Loucy (cell line): ENCODE measurements at regions not wholly inside any gene's neighbourhood (a gene's known extent, or its start where the extent isn't known, plus 50 kb on each side); places are given as distances from the start of the nearest gene placed in this dataset.

ENCODE experiments used
- H2AFZ ChIP-seq: fragments of 200-600 bp; sonication (generic); 2 replicates; pipeline ENCODE4 v1.6.0; 2016; ENCODE audit warnings: antibody characterized with exemption, mild to moderate bottlenecking, low read length, moderate library complexity
- H3F3A ChIP-seq: fragments of 200-600 bp; 2 replicates; pipeline ENCODE4 v1.6.0; 2016; ENCODE audit warnings: antibody characterized with exemption, low read depth, mild to moderate bottlenecking
- H3K27me3 ChIP-seq: fragments of 200-600 bp; sonication (generic); 2 replicates; pipeline ENCODE4 v1.6.1; 2014; ENCODE audit warnings: low read length, mild to moderate bottlenecking; ENCODE audit not compliant: insufficient read depth, poor library complexity, severe bottlenecking
- H3K36me3 ChIP-seq: fragments of 200-600 bp; sonication (generic); 2 replicates; pipeline ENCODE4 v1.6.1; 2016; ENCODE audit warnings: low read length; ENCODE audit not compliant: insufficient read depth
- H3K4me1 ChIP-seq: fragments of 200-600 bp; sonication (generic); 2 replicates; pipeline ENCODE4 v1.5.1; 2014; ENCODE audit warnings: low read length, mild to moderate bottlenecking; ENCODE audit not compliant: insufficient read depth, poor library complexity, severe bottlenecking
- H3K4me2 ChIP-seq: fragments of 200-600 bp; sonication (generic); 2 replicates; pipeline ENCODE4 v1.6.0; 2014; ENCODE audit warnings: antibody characterized with exemption, low read length, low read depth, mild to moderate bottlenecking; ENCODE audit not compliant: poor library complexity, severe bottlenecking
- H3K4me3 ChIP-seq: fragments of 200-600 bp; sonication (generic); 2 replicates; pipeline ENCODE4 v1.5.1; 2014; ENCODE audit warnings: low read length, mild to moderate bottlenecking, mixed read lengths; ENCODE audit not compliant: poor library complexity, severe bottlenecking
- H3K79me2 ChIP-seq: fragments of 200-600 bp; sonication (generic); 2 replicates; pipeline ENCODE4 v1.6.1; 2014; ENCODE audit warnings: low read length; ENCODE audit not compliant: insufficient read depth
- H3K9ac ChIP-seq: fragments of 200-600 bp; sonication (generic); 2 replicates; pipeline ENCODE4 v1.6.0; 2014; ENCODE audit warnings: mild to moderate bottlenecking, low read depth, low read length, moderate library complexity; ENCODE audit not compliant: poor library complexity, severe bottlenecking
- H3K9me2 ChIP-seq: fragments of 200-600 bp; sonication (generic); replicated peaks from 2 replicates; pipeline ENCODE4 v1.6.1; 2016; ENCODE audit warnings: low read depth, low read length, mixed read lengths
- H3K9me3 ChIP-seq: fragments of 200-600 bp; sonication (generic); 2 replicates; pipeline ENCODE4 v1.6.1; 2014; ENCODE audit warnings: mild to moderate bottlenecking, antibody characterized with exemption, low read length, low read depth; ENCODE audit not compliant: insufficient read depth
- H4K20me1 ChIP-seq: fragments of 200-600 bp; sonication (generic); 2 replicates; pipeline ENCODE4 v1.6.0; 2014; ENCODE audit warnings: antibody characterized with exemption, low read length, mild to moderate bottlenecking; ENCODE audit not compliant: insufficient read depth, poor library complexity, severe bottlenecking
- EZH2phosphoT487 ChIP-seq: fragments of 200-600 bp; IDR thresholded peaks from 2 replicates; pipeline ENCODE4 v1.6.1; 2018; ENCODE audit warnings: antibody characterized with exemption, mild to moderate bottlenecking, moderate library complexity, borderline replicate concordance
- TF ChIP-seq, protein P1 (sequence below): fragments of 200-600 bp; sonication (generic); conservative IDR thresholded peaks from 2 replicates; pipeline ENCODE4 v1.5.1; 2014; ENCODE audit warnings: mild to moderate bottlenecking, antibody characterized with exemption, low read length

DNA sequence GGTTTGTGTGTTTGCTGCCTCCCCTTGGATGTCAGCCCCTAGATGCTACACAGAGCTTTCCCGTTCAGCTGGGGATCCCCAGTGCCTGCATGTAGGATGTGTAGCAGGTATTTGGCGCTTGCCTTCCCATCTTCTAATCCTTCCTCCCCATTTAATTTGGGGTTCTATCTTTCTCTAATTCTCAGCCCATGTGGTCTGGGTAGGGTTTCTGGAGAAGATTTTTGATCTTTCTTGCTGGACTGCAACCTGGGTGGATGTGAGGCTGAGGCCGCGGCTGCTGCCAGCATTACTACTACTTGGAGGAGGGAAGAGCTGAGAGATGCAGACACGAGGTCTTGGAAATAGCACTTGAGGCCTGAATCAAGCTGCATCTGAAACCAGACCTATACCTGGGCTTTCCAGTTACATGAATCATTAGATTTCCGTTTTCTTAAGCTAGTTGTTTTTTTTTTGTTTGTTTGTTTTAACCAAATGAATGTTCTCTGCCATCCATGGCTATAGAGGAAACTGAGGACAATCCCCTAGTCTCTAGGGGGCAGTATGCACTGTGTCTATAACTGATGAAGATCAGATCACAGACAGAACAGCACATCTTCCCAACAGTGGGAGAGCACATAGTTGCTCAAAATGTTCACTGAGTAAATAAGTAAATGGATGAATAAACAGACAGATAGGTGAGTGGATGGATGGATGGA, 178.6 kb downstream of the FGF18 start:
- H3K79me2 ChIP-seq = no peaks in the 10 kb centered on the region
- H3K27me3 ChIP-seq = no peaks in the 10 kb centered on the region
- H3K4me1 ChIP-seq = peaks cover 5% of the 10 kb centered on the region
- no peaks in the 10 kb centered on the region for H3K9me3 ChIP-seq
- no peak overlapping the region for H3K9ac ChIP-seq
- no peaks in the 10 kb centered on the region for H3F3A ChIP-seq
- no peak overlapping the region for H3K4me2 ChIP-seq
- no peak overlapping the region for H3K4me3 ChIP-seq
- no peaks in the 10 kb centered on the region for H3K9me2 ChIP-seq
- TF ChIP-seq EZH2phosphoT487 = no peak
- TF ChIP-seq, protein P1, sequence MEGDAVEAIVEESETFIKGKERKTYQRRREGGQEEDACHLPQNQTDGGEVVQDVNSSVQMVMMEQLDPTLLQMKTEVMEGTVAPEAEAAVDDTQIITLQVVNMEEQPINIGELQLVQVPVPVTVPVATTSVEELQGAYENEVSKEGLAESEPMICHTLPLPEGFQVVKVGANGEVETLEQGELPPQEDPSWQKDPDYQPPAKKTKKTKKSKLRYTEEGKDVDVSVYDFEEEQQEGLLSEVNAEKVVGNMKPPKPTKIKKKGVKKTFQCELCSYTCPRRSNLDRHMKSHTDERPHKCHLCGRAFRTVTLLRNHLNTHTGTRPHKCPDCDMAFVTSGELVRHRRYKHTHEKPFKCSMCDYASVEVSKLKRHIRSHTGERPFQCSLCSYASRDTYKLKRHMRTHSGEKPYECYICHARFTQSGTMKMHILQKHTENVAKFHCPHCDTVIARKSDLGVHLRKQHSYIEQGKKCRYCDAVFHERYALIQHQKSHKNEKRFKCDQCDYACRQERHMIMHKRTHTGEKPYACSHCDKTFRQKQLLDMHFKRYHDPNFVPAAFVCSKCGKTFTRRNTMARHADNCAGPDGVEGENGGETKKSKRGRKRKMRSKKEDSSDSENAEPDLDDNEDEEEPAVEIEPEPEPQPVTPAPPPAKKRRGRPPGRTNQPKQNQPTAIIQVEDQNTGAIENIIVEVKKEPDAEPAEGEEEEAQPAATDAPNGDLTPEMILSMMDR = peak; percentile 57
- H2AFZ ChIP-seq = no peak overlapping the region
- H4K20me1 ChIP-seq = no peaks in the 10 kb centered on the region
- no peaks in the 10 kb centered on the region for H3K36me3 ChIP-seq

DNA sequence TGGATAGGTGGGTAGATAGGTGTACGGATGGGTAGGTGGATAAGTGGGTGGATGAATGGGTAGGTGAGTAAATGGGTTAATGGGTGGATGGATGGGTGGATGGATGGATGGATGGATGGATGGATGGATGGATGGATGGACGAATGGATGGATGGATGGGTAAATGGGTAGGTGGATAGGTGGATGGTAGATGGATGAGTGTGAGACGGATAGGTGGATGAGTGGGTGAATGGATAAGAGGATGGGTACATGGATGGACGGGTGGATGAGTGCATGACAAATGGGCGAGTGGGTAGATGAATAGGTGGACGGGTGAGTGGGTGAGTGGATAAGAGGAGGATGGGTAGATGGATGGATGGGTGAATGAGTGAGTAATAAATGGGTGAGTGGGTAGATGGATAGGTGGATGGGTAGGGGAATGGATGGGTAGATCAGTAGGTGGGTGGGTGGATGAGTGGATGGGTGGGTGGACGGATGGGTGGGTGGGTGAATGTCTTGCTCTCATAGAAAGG, 179.2 kb downstream of the FGF18 start:
- no peak overlapping the region for H3K4me2 ChIP-seq
- TF ChIP-seq EZH2phosphoT487 = no peak
- TF ChIP-seq, protein P1 = no peak

DNA sequence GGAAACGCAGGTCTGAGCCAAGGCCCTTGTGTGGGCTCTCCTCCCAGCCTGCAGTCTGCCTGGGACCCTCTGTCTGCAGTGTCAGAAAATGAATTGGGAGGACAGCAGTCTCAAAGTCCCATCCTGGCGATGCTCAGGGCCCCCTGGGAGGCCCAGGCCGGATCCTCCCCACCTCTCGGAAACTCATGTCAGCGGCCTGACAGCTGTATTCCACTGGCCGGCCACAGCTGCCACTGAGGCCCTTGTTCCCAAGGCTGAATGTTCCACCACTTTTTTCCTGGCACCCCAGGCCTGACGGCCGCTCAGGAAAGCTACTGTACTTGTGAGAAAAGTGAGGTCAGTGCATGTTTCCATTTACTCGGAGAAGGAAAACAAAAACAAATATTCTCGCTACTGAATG, 180.0 kb downstream of the FGF18 start:
- Histone ChIP-seq H3F3A (no peaks in the 10 kb centered on the region), H2AFZ (no peak overlapping the region), H3K9ac (no peak overlapping the region), H3K27me3 (no peaks in the 10 kb centered on the region), H3K4me1 (peaks cover 5% of the 10 kb centered on the region), H3K9me3 (no peaks in the 10 kb centered on the region), H3K79me2 (no peaks in the 10 kb centered on the region), H3K4me2 (no peak overlapping the region), H3K9me2 (no peaks in the 10 kb centered on the region), H3K36me3 (no peaks in the 10 kb centered on the region), H4K20me1 (no peaks in the 10 kb centered on the region), H3K4me3 (no peak overlapping the region)
- TF ChIP-seq, protein P1 = no peak
- TF ChIP-seq EZH2phosphoT487 = no peak

More for the DNA sequence above, 179.2 kb downstream of the FGF18 start:
- no peak overlapping the region for H2AFZ ChIP-seq
- H3K9me3 ChIP-seq = no peaks in the 10 kb centered on the region
- H3K4me1 ChIP-seq = peaks cover 5% of the 10 kb centered on the region
- H3K9ac ChIP-seq = no peak overlapping the region
- no peaks in the 10 kb centered on the region for H3K79me2 ChIP-seq
- no peaks in the 10 kb centered on the region for H3K36me3 ChIP-seq
- no peak overlapping the region for H3K4me3 ChIP-seq
- H4K20me1 ChIP-seq = no peaks in the 10 kb centered on the region
- no peaks in the 10 kb centered on the region for H3K9me2 ChIP-seq
- H3F3A ChIP-seq = no peaks in the 10 kb centered on the region
- H3K27me3 ChIP-seq = no peaks in the 10 kb centered on the region
